GM12872 (cell line): ENCODE measurements at regions not wholly inside any gene's neighbourhood (a gene's known extent, or its start where the extent isn't known, plus 50 kb on each side); places are given as distances from the start of the nearest gene placed in this dataset.

Experiments used
- CTCF ChIP-seq: IDR thresholded peaks from 3 replicates; pipeline ENCODE4 v1.5.1; 2011; ENCODE audit warnings: low read depth, mild to moderate bottlenecking, low read length, moderate library complexity; ENCODE audit not compliant: insufficient read depth

GRCh38 chr3:72067721-72068120, 282.8 kb upstream of the PROK2 start:
- no peak for TF ChIP-seq CTCF

GRCh38 chr3:72065872-72066641, 281.1 kb upstream of the PROK2 start:
- no peak for TF ChIP-seq CTCF

- TF ChIP-seq CTCF = no peak
Observed at GRCh38 chr3:72065236-72065635, 280.3 kb upstream of the PROK2 start.

GRCh38 chr3:72062017-72062416, 277.1 kb upstream of the PROK2 start:
- TF ChIP-seq CTCF = no peak

- TF ChIP-seq CTCF = no peak
Observed at GRCh38 chr3:72060447-72061034, 275.6 kb upstream of the PROK2 start.

GRCh38 chr3:72058493-72059081, 273.6 kb upstream of the PROK2 start:
- no peak for TF ChIP-seq CTCF

- TF ChIP-seq CTCF = no peak
Observed at GRCh38 chr3:72055436-72055835, 270.5 kb upstream of the PROK2 start.
